ENCODE measurements at regions not wholly inside any gene's neighbourhood (a gene's known extent, or its start where the extent isn't known, plus 50 kb on each side); places are given as distances from the start of the nearest gene placed in this dataset.

GRCh38 chr6:147821295-147821897 lies 312.9 kb downstream of the SAMD5 start:
- DNase-seq = no peak

GRCh38 chr6:147823936-147824335 lies 315.4 kb downstream of the SAMD5 start:
- no peak for DNase-seq

- DNase-seq = no peak
These were observed 317.4 kb downstream of the SAMD5 start for GRCh38 chr6:147825848-147826247.

- DNase-seq = no peak
These were observed 318.2 kb downstream of the SAMD5 start for GRCh38 chr6:147826698-147827097.

GRCh38 chr6:147829418-147829817 lies 320.9 kb downstream of the SAMD5 start:
- DNase-seq = no peak

- no peak for DNase-seq
These were observed 321.3 kb downstream of the SAMD5 start for GRCh38 chr6:147829835-147830234.

GRCh38 chr6:147831356-147831755 lies 322.9 kb downstream of the SAMD5 start:
- no peak for DNase-seq

GRCh38 chr6:147833607-147834006 lies 325.1 kb downstream of the SAMD5 start:
- DNase-seq = no peak

- no peak for DNase-seq
These were observed 325.7 kb downstream of the SAMD5 start for GRCh38 chr6:147834084-147834776.

GRCh38 chr6:147837540-147837939 lies 329.1 kb downstream of the SAMD5 start:
- DNase-seq = no peak

GRCh38 chr6:147839708-147840610 lies 331.5 kb downstream of the SAMD5 start:
- DNase-seq = no peak

- no peak for DNase-seq
These were observed 333.2 kb downstream of the SAMD5 start for GRCh38 chr6:147841547-147842148.

- no peak for DNase-seq
These were observed 341.2 kb downstream of the SAMD5 start for GRCh38 chr6:147849401-147850330.

GRCh38 chr6:147852772-147853171 lies 344.3 kb downstream of the SAMD5 start:
- no peak for DNase-seq

GRCh38 chr6:147853574-147853973 lies 345.1 kb downstream of the SAMD5 start:
- DNase-seq = no peak

GRCh38 chr6:147855803-147856482 lies 347.5 kb downstream of the SAMD5 start:
- no peak for DNase-seq

GRCh38 chr6:147856687-147857086 lies 348.2 kb downstream of the SAMD5 start:
- DNase-seq = no peak

- DNase-seq = no peak
These were observed 349.9 kb downstream of the SAMD5 start for GRCh38 chr6:147858421-147858820.

- no peak for DNase-seq
These were observed 350.6 kb downstream of the SAMD5 start for GRCh38 chr6:147859071-147859470.

GRCh38 chr6:147861696-147862095 lies 353.2 kb downstream of the SAMD5 start:
- no peak for DNase-seq

Measured in right kidney (tissue), 1 donor.